ENCODE measurements at regions not wholly inside any gene's neighbourhood (a gene's known extent, or its start where the extent isn't known, plus 50 kb on each side); places are given as distances from the start of the nearest gene placed in this dataset.

DNA sequence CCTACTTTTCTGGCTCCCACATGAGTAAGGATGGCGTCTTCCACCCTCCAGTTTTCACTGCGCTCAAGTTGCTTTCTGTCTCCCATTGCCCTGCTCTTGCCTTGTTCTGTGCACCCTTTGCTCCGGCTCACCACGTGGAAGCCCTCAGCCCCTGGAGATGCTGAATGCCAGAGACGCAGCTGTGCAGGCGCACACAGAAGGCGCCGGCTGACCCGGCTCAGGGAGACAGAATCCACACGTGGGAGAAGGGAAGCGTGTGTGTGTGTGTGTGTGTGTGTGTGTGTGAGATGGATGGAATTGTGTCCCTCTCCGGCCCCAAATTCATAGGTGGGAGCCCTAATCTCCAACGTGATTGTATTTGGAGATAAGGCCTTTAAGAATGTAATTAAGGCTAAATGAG is 118.2 kb upstream of the ERRFI1 start (continued):
- TF ChIP-seq CHD7 (IDR thresholded peaks at IDR 0.05; ENCODE audit: insufficient replicate concordance, low read length) (no peak), POLR2AphosphoS5 (IDR thresholded peaks at IDR 0.05; ENCODE audit: low read depth, low read length) (no peak), HDAC6 (IDR thresholded peaks at IDR 0.05; ENCODE audit: low read depth, low read length) (no peak), GABPA (IDR thresholded peaks at IDR 0.05; ENCODE audit: borderline replicate concordance, insufficient read depth, low read length) (no peak), EZH2 (IDR thresholded peaks at IDR 0.05; ENCODE audit: low read depth, low read length, severe bottlenecking) (no peak), RFX5 (IDR thresholded peaks at IDR 0.05; ENCODE audit: borderline replicate concordance, low read depth, low read length) (no peak)

Measured in H1 (cell line).